Activated naive CD4-positive, alpha-beta T cell treated with anti-CD3 and anti-CD28 coated beads, Interleukin-2, amount 50 U/mL, for 72 hours (primary cell): ENCODE measurements at regions not wholly inside any gene's neighbourhood (a gene's known extent, or its start where the extent isn't known, plus 50 kb on each side); places are given as distances from the start of the nearest gene placed in this dataset.
A peak's percentile ranks its signal among the peaks of the same experiment; 100 is the strongest.

Experiments used
- ATAC-seq, 2 donors: fragments of 150-1000 bp; cut with Tn5 transposase; 2 replicates each; pipeline ENCODE4 v1.10.0; 2021; ENCODE audit warnings: mild to moderate bottlenecking in 2 of 2, moderate library complexity in 2 of 2
- DNase-seq, 2 donors: peaks; one replicate each; pipeline ENCODE4 v3.0.0; 2021 to 2022; ENCODE audit warnings: low spot score in 2 of 2
- H3K27ac Mint-ChIP-seq, 2 donors: one replicate each; pipeline ENCODE4 v1.8.0; 2022; ENCODE audit warnings: mild to moderate bottlenecking in 2 of 2, mixed read lengths in 2 of 2
- H3K36me3 Mint-ChIP-seq, 2 donors: one replicate each; pipeline ENCODE4 v1.8.0; 2022; ENCODE audit warnings: mixed read lengths in 2 of 2
- H3K9me3 Mint-ChIP-seq, 2 donors: one replicate each; pipeline ENCODE4 v1.8.0; 2022; ENCODE audit warnings: mixed read lengths in 2 of 2

- peaks cover 0 to 2% of the 10 kb centered on the region in 2 donors for H3K36me3 Mint-ChIP-seq
- DNase-seq = no peak
- H3K9me3 Mint-ChIP-seq = peaks cover 5 to 6% of the 10 kb centered on the region in 2 donors
- no peak for ATAC-seq
- H3K27ac Mint-ChIP-seq = no peak overlapping the region
These were observed 197.7 kb downstream of the CD47 start for GRCh38 chr3:107892955-107893624.

- DNase-seq = no peak
- H3K36me3 Mint-ChIP-seq = peaks cover 0 to 5% of the 10 kb centered on the region in 2 donors
- no peak for ATAC-seq
- peaks cover 5 to 6% of the 10 kb centered on the region in 2 donors for H3K9me3 Mint-ChIP-seq
- no peak overlapping the region for H3K27ac Mint-ChIP-seq
These were observed 205.9 kb downstream of the CD47 start for GRCh38 chr3:107884719-107885460.

- DNase-seq (no peak), ATAC-seq (no peak)
- H3K9me3 Mint-ChIP-seq = peaks cover under 1 to 2% of the 10 kb centered on the region in 2 donors
- no peak overlapping the region for H3K27ac Mint-ChIP-seq
- H3K36me3 Mint-ChIP-seq = peaks cover 0 to 5% of the 10 kb centered on the region in 2 donors
These were observed 206.8 kb downstream of the CD47 start for GRCh38 chr3:107884028-107884427.

GRCh38 chr3:107882881-107883280 lies 207.9 kb downstream of the CD47 start:
- no peak for DNase-seq
- peaks cover 0 to under 1% of the 10 kb centered on the region in 2 donors for H3K36me3 Mint-ChIP-seq
- no peak for ATAC-seq
- H3K27ac Mint-ChIP-seq = no peak overlapping the region
- H3K9me3 Mint-ChIP-seq = no peaks in the 10 kb centered on the region

- H3K9me3 Mint-ChIP-seq = no peaks in the 10 kb centered on the region
- H3K36me3 Mint-ChIP-seq = no peaks in the 10 kb centered on the region
- H3K27ac Mint-ChIP-seq = no peak overlapping the region
- ATAC-seq (no peak), DNase-seq (no peak)
These were observed 208.6 kb downstream of the CD47 start for GRCh38 chr3:107882261-107882660.

GRCh38 chr3:107881509-107881908 lies 209.3 kb downstream of the CD47 start:
- H3K27ac Mint-ChIP-seq = no peak overlapping the region
- no peak for ATAC-seq
- no peaks in the 10 kb centered on the region for H3K9me3 Mint-ChIP-seq
- H3K36me3 Mint-ChIP-seq = no peaks in the 10 kb centered on the region
- DNase-seq = no peak

GRCh38 chr3:107880702-107881101 lies 210.1 kb downstream of the CD47 start:
- no peaks in the 10 kb centered on the region for H3K9me3 Mint-ChIP-seq
- no peak overlapping the region for H3K27ac Mint-ChIP-seq
- no peaks in the 10 kb centered on the region for H3K36me3 Mint-ChIP-seq
- DNase-seq = no peak
- peak; percentile 47 to 84 for ATAC-seq

- Mint-ChIP-seq H3K27ac (no peak overlapping the region), H3K36me3 (no peaks in the 10 kb centered on the region), H3K9me3 (no peaks in the 10 kb centered on the region)
- ATAC-seq (no peak), DNase-seq (no peak)
These were observed 212.9 kb downstream of the CD47 start for GRCh38 chr3:107877936-107878335.

- Mint-ChIP-seq H3K36me3 (no peaks in the 10 kb centered on the region), H3K27ac (peak overlapping the region in 1 of 2 donors; percentile 86), H3K9me3 (no peaks in the 10 kb centered on the region)
- peak; percentile 82 to 89 for ATAC-seq
- no peak for DNase-seq
These were observed 219.7 kb downstream of the CD47 start for GRCh38 chr3:107870943-107871638.

- Mint-ChIP-seq H3K27ac (no peak overlapping the region), H3K36me3 (no peaks in the 10 kb centered on the region), H3K9me3 (no peaks in the 10 kb centered on the region)
- DNase-seq (no peak), ATAC-seq (peak in 1 of 2 donors; percentile 25)
These were observed 220.7 kb downstream of the CD47 start for GRCh38 chr3:107870096-107870495.

GRCh38 chr3:107868449-107868848 lies 222.4 kb downstream of the CD47 start:
- H3K27ac Mint-ChIP-seq = no peak overlapping the region
- no peaks in the 10 kb centered on the region for H3K36me3 Mint-ChIP-seq
- no peak for DNase-seq
- no peaks in the 10 kb centered on the region for H3K9me3 Mint-ChIP-seq
- ATAC-seq = no peak

- ATAC-seq = no peak
- no peaks in the 10 kb centered on the region for H3K36me3 Mint-ChIP-seq
- no peak for DNase-seq
- H3K9me3 Mint-ChIP-seq = no peaks in the 10 kb centered on the region
- no peak overlapping the region for H3K27ac Mint-ChIP-seq
These were observed 228.9 kb downstream of the CD47 start for GRCh38 chr3:107861904-107862303.

GRCh38 chr3:107861422-107861821 lies 229.4 kb downstream of the CD47 start:
- ATAC-seq = no peak
- no peak for DNase-seq

More at GRCh38 chr3:107861422-107861821, 229.4 kb downstream of the CD47 start:
- H3K27ac Mint-ChIP-seq = no peak overlapping the region
- no peaks in the 10 kb centered on the region for H3K9me3 Mint-ChIP-seq
- H3K36me3 Mint-ChIP-seq = no peaks in the 10 kb centered on the region
